ENCODE measurements at regions not wholly inside any gene's neighbourhood (a gene's known extent, or its start where the extent isn't known, plus 50 kb on each side); places are given as distances from the start of the nearest gene placed in this dataset.

- TF ChIP-seq CTCF (IDR thresholded peaks at IDR 0.05) = no peak
- H3K4me3 ChIP-seq = no peak overlapping the region
- no peak for DNase-seq (ENCODE audit: low spot score)
- H3K27ac ChIP-seq = no peak overlapping the region
Observed at GRCh38 chr4:156198511-156198910, 244.8 kb upstream of the CTSO start.

GRCh38 chr4:156197216-156197615 is 243.6 kb upstream of the CTSO start:
- no peak for DNase-seq (ENCODE audit: low spot score)
- Histone ChIP-seq H3K27ac (no peak overlapping the region), H3K4me3 (no peak overlapping the region)
- TF ChIP-seq CTCF (IDR thresholded peaks at IDR 0.05) = no peak

- no peak for DNase-seq (ENCODE audit: low spot score)
- no peak for TF ChIP-seq CTCF (IDR thresholded peaks at IDR 0.05)
- no peak overlapping the region for H3K27ac ChIP-seq
- H3K4me3 ChIP-seq = no peak overlapping the region
Observed at GRCh38 chr4:156196722-156197121, 243.1 kb upstream of the CTSO start.

DNA sequence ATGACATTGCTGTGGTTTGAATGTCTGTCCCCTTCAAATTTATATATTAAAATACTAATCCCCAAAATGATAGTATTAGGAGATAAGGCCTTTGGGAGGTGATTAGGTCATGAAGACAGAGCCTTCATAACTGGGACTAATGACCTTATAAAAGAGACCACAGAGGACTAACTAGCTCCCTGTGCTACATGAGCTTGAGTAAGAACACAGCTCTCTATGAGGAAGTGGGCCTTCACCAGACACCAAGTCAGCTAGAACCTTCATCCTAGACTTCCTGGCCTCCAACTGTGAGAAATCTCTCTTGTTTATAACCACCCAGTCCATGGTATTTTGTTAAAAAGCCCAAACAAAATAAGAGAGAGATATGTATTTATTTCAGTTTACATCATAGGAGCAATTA is 242.2 kb upstream of the CTSO start:
- no peak for TF ChIP-seq CTCF (IDR thresholded peaks at IDR 0.05)
- no peak overlapping the region for H3K4me3 ChIP-seq
- DNase-seq (ENCODE audit: low spot score) = no peak
- H3K27ac ChIP-seq = no peak overlapping the region

DNA sequence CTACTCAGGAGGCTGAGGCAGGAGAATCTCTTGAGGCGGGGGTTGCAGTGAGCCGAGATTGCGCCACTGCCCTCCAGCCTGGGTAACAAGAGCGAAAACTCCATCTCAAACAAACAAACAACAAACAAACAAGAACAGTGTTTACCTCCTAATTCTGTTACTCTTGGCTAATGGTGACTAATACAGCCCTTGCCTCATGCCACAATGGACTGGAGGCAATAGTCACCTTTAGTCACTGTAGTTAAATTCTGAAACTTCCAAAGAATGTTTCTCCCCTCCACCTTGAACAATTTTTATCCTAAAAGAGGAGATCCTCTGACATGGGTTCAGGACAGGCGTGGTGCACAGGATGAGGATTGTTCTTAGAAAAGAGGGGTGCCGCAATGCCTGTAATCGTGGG is 241.2 kb upstream of the CTSO start:
- no peak overlapping the region for H3K27ac ChIP-seq
- no peak for DNase-seq (ENCODE audit: low spot score)
- no peak overlapping the region for H3K4me3 ChIP-seq
- TF ChIP-seq CTCF (IDR thresholded peaks at IDR 0.05) = no peak

- H3K27ac ChIP-seq = no peak overlapping the region
- no peak overlapping the region for H3K4me3 ChIP-seq
- TF ChIP-seq CTCF (IDR thresholded peaks at IDR 0.05) = no peak
- DNase-seq (ENCODE audit: low spot score) = no peak
Observed at GRCh38 chr4:156193800-156194199, 240.1 kb upstream of the CTSO start.

GRCh38 chr4:156193106-156193505 is 239.4 kb upstream of the CTSO start:
- DNase-seq (ENCODE audit: low spot score) = no peak
- TF ChIP-seq CTCF (IDR thresholded peaks at IDR 0.05) = no peak

More at GRCh38 chr4:156193106-156193505, 239.4 kb upstream of the CTSO start:
- H3K4me3 ChIP-seq = no peak overlapping the region
- H3K27ac ChIP-seq = no peak overlapping the region

Measured in coronary artery (tissue), 2 donors.